SK-MEL-5 (cell line): ENCODE measurements at regions not wholly inside any gene's neighbourhood (a gene's known extent, or its start where the extent isn't known, plus 50 kb on each side); places are given as distances from the start of the nearest gene placed in this dataset.
"Not testable (repeated sequence)": the region's sequence is repeated elsewhere in the genome, so short reads cannot be mapped to it uniquely, and the experiment has no call there.

Source experiments
- DNase-seq: peaks from one replicate; pipeline ENCODE4 v3.0.0-alpha.2; 2016; ENCODE audit warnings: low read depth, low spot score
- in situ Hi-C: cut with HindIII; loops from 2 replicates; pipeline ENCODE4 v1.10.0; 2016; ENCODE audit warnings: low sequenced_read_pairs, high pct_unique_total_duplicates, low pct_unique_long_range_greater_than_20kb

GRCh38 chr15:35967968-35968367 is 422.0 kb upstream of the DPH6 start:
- DNase-seq, in situ Hi-C loops: not testable (repeated sequence)

DNA sequence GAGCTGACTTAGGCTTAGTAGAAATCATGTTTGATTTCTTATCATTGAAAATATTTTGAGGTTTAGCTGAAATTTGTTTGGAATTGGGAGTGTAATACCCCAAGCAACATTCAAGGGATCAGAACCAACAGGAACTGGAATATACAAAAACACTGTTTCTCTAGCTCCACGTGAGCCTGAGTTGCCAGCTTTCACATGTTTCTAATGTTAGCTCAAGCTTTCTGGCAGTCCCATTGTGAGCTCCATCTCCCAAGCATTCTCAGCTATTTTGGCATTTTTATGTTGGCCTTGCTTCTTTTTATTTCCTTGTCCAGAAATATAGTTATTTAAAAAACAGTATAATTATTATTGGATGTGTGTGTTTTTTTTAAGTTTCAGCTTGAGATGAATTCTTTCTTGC is 427.1 kb upstream of the DPH6 start:
- in situ Hi-C loops = no loop called here
- peak; percentile 7 for DNase-seq

DNA sequence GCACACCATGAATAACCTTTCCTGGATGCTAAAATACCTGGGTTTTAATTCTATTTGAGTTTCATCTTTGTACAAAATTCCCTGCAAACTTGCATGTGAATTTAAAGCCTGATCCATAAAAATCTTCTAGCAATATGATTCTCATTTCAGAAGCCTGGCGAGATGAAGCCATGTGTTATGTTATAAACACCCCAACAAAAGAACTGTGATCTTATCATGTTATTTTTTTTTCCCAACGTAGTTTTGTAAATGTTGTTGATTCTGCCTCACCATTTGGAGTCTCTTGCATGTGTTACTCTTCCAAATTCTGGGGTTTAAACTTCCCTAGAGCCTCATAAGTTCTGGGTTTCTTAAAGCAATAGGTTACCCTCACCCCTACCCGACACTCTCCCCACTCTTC is 428.1 kb upstream of the DPH6 start:
- no peak for DNase-seq
- in situ Hi-C loops = no loop called here

DNA sequence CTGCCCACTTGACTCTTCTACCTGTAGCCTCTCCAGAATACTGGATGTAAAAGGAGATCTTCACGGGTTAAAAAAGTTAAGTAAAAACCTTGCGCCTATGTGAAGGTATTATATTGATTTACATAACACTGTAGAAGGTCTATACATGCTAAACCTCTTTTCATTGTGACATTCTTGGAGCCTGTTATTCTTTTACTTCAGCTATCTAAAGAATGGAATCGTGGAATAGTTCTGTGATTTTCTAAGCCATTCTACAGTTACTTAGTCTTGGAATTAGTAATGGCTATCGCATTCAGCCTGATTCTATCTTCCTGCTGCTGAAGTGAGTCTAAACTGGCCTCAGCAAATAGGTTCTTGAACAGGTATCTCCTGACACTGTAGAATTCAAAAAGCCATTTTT is 430.0 kb upstream of the DPH6 start:
- no peak for DNase-seq
- in situ Hi-C loops = no loop called here

- no peak for DNase-seq
- in situ Hi-C loops = no loop called here
Measured at GRCh38 chr15:35979608-35980007, 433.6 kb upstream of the DPH6 start.

- DNase-seq = no peak
- in situ Hi-C loops = no loop called here
Measured at GRCh38 chr15:35980719-35981118, 434.8 kb upstream of the DPH6 start.

- DNase-seq = no peak
- in situ Hi-C loops = no loop called here
Measured at GRCh38 chr15:35986191-35986721, 440.3 kb upstream of the DPH6 start.

DNA sequence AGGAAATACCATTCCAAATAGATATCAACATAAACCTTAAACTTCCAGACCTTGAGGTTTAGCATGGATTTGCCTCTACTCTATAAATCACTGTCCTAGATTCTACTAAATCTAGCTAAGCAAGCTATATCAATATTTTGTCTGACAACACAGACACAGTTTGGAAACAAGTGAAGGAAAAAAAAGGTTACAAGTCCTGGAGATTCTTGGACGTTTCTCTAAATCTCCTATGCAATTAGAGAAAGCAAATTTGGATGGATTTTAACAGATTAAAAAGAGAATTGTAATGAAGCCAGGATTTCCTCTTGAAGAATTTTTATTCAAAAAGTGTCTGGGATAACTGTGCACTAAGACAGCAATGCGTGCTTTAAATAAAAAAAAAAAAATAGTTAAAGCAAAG is 441.1 kb upstream of the DPH6 start:
- DNase-seq = no peak
- in situ Hi-C loops = no loop called here

DNA sequence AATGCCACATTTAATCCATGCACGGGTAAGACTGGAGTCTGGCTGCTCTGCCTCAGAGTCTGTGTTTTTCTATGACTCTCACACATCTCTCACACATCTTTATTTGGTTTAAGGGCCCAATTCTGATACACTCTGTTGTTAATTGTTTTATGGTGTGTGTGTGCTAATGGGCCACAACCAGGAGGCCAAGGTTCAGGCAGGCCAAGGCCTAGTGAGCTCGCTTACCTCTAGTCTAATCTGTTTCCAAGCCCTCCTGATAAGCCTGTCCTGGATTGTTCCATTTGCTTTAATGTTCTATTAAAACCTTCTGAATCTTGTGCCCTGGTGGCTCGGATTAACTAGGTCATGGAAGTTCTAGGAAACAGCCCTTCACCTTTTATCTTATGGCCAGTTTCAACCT is 445.4 kb upstream of the DPH6 start:
- in situ Hi-C loops = no loop called here
- DNase-seq = no peak

GRCh38 chr15:35992791-35993190 is 446.8 kb upstream of the DPH6 start:
- no peak for DNase-seq
- in situ Hi-C loops = no loop called here

DNA sequence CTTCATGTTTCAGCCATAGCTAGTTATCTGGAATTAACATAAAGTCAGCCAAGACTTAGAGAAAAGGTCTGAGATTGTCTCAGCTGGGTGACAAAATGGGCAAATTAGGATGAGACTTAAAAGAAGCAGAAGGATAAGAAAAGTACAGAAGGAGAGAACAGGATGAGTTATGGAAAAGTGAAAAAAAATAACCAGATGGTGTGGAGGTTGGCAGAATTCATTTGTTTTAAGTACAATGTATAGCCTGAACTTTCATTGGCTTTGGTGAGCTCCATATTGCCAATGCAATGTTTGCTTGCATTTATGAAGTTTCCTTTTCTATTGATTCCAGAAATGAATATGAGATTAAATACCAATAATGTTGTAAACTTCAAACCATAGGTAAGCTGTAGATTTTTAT is 447.2 kb upstream of the DPH6 start:
- no peak for DNase-seq
- in situ Hi-C loops = no loop called here

GRCh38 chr15:35994876-35995275 is 448.9 kb upstream of the DPH6 start:
- DNase-seq = no peak
- in situ Hi-C loops = no loop called here

DNA sequence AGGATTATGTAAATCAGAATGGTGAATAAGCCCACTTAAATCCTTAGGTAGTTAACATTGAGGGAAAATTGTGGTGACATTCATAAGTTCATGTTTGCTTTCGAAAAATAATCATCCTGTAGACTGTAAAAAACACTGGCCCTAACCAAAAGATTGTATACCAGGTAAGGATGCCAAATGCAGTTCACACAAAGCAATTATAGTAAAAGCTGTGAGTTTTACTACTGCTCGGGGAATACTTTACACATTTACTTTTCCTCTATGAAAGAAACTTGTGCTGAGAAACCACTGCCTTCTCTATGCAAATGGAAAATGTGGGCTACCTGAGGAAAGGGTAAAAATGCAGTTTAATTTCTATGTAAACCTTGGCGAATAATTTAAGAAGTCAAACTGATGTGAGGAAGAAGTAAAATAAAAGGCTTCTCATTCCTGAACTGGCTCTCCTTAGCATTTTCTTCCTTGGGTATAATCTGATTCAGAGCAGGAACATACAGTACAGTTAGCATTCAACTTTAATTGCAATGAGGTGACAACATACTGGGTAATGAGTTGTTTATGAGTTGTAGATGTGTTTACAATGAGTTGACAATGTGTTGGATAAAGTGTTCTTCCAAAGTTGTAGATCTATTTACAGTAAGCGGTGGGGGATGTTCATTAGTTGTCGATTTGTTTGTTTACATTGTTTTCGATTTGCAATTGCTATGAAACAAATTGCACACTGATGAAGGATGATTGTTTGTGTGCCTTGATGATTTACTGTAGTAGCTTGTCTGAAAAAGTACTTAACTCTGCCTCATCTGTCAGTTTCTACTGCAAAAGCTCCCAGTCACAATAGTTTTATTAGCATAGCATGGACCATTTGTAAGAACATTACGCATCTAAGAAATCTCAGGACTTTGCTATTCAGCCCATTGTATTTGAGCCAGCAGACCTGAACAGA is 453.0 kb upstream of the DPH6 start:
- no peak for DNase-seq
- in situ Hi-C loops = no loop called here

- DNase-seq = no peak
- in situ Hi-C loops = no loop called here
Measured at GRCh38 chr15:36004891-36005490, 459.0 kb upstream of the DPH6 start.

DNA sequence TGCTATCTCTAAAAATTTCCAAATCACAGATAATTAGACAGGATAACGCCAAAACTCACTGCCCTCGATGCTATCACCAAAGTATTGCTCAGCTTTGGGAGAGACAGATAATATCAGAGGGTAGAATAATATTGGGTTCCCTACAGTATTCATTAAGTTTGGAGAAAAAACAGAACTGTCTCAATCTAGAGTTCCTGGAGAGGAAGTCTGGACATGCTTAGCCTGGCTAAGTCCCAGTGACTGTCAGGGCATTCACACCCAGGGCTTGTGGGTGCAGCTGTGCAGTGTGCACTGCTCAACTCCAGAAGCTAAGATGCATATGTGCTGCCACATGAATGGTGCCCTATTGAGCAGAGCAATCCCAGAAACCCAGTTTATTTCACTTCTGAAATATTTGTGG is 459.6 kb upstream of the DPH6 start:
- in situ Hi-C loops = no loop called here
- DNase-seq = no peak

DNA sequence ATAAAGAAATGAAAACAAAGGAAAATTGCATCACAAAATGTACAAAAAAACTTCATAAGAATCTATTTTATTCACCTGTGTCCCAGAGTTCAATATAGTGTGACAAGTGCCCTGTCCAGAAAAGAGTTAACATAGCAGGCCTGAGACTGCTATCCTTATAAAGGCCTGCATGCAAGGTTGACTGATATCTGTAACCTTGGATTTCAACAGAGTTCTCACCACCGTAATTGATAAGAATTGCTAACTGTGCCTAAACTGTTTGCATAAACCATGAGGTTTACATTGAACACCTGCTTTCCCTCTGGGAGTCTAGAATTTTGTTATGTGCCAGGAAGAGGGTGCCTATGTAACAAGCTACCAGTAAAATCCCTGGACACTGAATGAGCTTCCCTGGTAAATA is 461.7 kb upstream of the DPH6 start:
- in situ Hi-C loops = no loop called here

GRCh38 chr15:36008719-36009118 is 462.8 kb upstream of the DPH6 start:
- DNase-seq = no peak
- in situ Hi-C loops = no loop called here

More for the DNA sequence above, 461.7 kb upstream of the DPH6 start:
- DNase-seq = no peak

DNA sequence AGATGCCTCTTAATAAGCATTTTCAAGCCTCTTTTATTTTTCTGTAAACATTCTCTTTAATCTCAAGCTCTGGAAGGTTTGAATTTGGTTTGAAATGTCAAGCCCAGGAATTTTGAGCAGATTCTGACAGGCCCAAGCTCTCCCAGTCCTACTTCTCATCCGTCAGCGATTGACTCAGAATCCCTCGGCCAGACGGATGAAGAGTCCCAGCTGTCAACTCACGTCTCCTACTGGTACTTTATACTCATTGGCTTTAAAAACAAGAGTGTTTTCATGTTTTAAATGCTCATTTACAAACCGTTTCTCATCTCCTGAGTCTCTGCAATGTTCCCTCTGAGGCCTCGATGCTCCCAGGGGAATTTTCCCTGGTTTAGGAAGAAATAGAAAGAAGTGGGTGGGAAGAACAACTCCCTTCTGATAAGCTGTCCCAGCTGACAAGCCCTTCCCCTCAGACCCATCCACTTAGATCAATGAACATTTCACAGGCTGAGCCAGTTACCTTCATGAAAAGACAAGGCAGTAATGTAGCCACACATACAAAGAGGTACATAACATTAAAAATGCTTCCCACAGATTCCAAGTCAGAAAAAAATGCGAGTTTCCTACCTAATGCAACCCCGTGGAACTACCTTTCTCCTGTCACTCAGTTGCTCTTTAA is 478.2 kb upstream of the DPH6 start:
- in situ Hi-C loops = no loop called here
- DNase-seq = no peak
